ENCODE measurements at regions not wholly inside any gene's neighbourhood (a gene's known extent, or its start where the extent isn't known, plus 50 kb on each side); places are given as distances from the start of the nearest gene placed in this dataset.
A peak's percentile ranks its signal among the peaks of the same experiment; 100 is the strongest.

DNA sequence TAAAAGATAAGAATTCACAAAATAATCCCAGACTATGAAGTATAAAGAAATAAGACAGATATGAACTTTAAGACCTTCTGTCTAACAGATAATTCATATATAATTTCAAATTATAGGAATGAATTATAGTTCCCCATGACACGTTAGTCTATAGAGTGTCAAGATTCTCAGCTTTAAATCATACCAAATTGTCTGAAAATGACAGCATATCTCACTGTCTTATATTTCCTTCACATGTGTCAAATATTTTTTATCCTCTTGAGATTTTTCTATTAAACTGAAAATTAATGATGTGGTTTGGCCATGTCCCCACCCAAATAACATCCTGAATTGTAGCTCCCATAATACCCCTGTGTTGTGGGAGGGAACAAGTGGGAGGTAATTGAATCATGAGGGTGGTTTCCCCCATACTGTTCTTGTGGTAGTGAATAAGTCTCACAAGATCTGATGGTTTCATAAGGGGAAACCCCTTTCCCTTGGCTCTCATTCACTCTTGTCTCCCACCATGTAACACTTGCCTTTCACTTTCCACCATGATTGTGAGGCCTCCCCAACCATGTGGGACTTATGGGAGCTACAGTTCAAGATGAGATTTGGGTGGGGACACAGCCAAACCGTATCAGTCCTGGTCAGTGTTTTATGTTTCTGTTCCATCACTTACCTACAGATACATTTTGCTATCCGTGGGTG lies 825.3 kb upstream of the GJE1 start:
- no peaks in the 10 kb centered on the region for H3K9me1 ChIP-seq (ENCODE audit: control insufficient read depth, insufficient read depth, low read length)
- ATAC-seq (no peak), FAIRE-seq (peak; percentile 44), DNase-seq (ENCODE audit: extremely low read depth in 1 of 4, low spot score in 3 of 4) (no peak)
- intact Hi-C loops (cut with micrococcal nuclease) (no loop called here), in situ Hi-C loops (cut with MboI) (no loop called here)
- H2AFZ ChIP-seq (ENCODE audit: low read depth, low read length) = no peak overlapping the region
- H3K4me3 ChIP-seq = no peak overlapping the region
- CTCF ChIA-PET (ENCODE audit: low intra/inter-chr PET ratio) = no interaction called here
- WGBS (ENCODE audit: insufficient coverage, low coverage, missing lambda C conversion rate) = 0% methylated on average over 3 of the region's 3 CpGs
- BruUV-seq (replicated peaks) = no TSS peak
- no peaks in the 10 kb centered on the region for H3K36me3 ChIP-seq (ENCODE audit: control insufficient read depth, insufficient read depth, low read length)
- POLR2A ChIA-PET = no interaction called here
- H3K9ac ChIP-seq (ENCODE audit: insufficient read depth in 1 of 2, low read depth in 2 of 2, low read length in 2 of 2) = no peak overlapping the region
- no peak overlapping the region for H3K27ac ChIP-seq (ENCODE audit: extremely low read depth, low read depth, low read length)
- no peaks in the 10 kb centered on the region for H3K9me3 ChIP-seq (replicated peaks; ENCODE audit: control insufficient read depth, insufficient read depth, low read depth, low read length)
- no peaks in the 10 kb centered on the region for H4K20me1 ChIP-seq (replicated peaks; ENCODE audit: control insufficient read depth, insufficient read depth, low read length)
- no peaks in the 10 kb centered on the region for H3K27me3 ChIP-seq (ENCODE audit: control insufficient read depth in 2 of 2, insufficient read depth in 2 of 2, low read length in 2 of 2)
- H3K79me2 ChIP-seq (ENCODE audit: control insufficient read depth, insufficient read depth, low read length) = no peaks in the 10 kb centered on the region
- no peak overlapping the region for H3K4me2 ChIP-seq (ENCODE audit: insufficient read depth, low read length)
- H3K4me1 ChIP-seq (replicated peaks in 1 of 2; ENCODE audit: control insufficient read depth in 2 of 2, insufficient read depth in 2 of 2, low read length in 2 of 2) = no peaks in the 10 kb centered on the region
- no peak for TF ChIP-seq CBX8 (IDR thresholded peaks at IDR 0.05; ENCODE audit: borderline replicate concordance, extremely low read depth, low read depth, low read length, poor library complexity, severe bottlenecking)
- TF ChIP-seq, protein P1, sequence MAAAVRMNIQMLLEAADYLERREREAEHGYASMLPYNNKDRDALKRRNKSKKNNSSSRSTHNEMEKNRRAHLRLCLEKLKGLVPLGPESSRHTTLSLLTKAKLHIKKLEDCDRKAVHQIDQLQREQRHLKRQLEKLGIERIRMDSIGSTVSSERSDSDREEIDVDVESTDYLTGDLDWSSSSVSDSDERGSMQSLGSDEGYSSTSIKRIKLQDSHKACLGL (CRISPR knock-in tag; IDR thresholded peaks at IDR 0.05; ENCODE audit: borderline replicate concordance, poor library complexity, severe bottlenecking) = no peak
- TF ChIP-seq, protein P2, sequence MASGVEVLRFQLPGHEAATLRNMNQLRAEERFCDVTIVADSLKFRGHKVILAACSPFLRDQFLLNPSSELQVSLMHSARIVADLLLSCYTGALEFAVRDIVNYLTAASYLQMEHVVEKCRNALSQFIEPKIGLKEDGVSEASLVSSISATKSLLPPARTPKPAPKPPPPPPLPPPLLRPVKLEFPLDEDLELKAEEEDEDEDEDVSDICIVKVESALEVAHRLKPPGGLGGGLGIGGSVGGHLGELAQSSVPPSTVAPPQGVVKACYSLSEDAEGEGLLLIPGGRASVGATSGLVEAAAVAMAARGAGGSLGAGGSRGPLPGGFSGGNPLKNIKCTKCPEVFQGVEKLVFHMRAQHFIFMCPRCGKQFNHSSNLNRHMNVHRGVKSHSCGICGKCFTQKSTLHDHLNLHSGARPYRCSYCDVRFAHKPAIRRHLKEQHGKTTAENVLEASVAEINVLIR (CRISPR knock-in tag; IDR thresholded peaks at IDR 0.05) = no peak
- TF ChIP-seq, protein P3, sequence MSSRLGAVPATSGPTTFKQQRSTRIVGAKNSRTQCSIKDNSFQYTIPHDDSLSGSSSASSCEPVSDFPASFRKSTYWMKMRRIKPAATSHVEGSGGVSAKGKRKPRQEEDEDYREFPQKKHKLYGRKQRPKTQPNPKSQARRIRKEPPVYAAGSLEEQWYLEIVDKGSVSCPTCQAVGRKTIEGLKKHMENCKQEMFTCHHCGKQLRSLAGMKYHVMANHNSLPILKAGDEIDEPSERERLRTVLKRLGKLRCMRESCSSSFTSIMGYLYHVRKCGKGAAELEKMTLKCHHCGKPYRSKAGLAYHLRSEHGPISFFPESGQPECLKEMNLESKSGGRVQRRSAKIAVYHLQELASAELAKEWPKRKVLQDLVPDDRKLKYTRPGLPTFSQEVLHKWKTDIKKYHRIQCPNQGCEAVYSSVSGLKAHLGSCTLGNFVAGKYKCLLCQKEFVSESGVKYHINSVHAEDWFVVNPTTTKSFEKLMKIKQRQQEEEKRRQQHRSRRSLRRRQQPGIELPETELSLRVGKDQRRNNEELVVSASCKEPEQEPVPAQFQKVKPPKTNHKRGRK (tag; IDR thresholded peaks at IDR 0.05) = no peak
- no peak for TF ChIP-seq ILF3 (IDR thresholded peaks at IDR 0.05; ENCODE audit: borderline replicate concordance)
- TF ChIP-seq SIX5 (IDR thresholded peaks at IDR 0.05; ENCODE audit: borderline replicate concordance in 1 of 2, insufficient read depth in 1 of 2, low read depth in 1 of 2, low read length in 2 of 2) = no peak
- no peak for TF ChIP-seq ZNF436 (CRISPR knock-in tag; IDR thresholded peaks at IDR 0.05)
- no peak for TF ChIP-seq ZNF57 (CRISPR knock-in tag; IDR thresholded peaks at IDR 0.05)
- TF ChIP-seq, protein P4, sequence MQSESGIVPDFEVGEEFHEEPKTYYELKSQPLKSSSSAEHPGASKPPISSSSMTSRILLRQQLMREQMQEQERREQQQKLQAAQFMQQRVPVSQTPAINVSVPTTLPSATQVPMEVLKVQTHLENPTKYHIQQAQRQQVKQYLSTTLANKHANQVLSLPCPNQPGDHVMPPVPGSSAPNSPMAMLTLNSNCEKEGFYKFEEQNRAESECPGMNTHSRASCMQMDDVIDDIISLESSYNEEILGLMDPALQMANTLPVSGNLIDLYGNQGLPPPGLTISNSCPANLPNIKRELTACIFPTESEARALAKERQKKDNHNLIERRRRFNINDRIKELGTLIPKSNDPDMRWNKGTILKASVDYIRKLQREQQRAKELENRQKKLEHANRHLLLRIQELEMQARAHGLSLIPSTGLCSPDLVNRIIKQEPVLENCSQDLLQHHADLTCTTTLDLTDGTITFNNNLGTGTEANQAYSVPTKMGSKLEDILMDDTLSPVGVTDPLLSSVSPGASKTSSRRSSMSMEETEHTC (IDR thresholded peaks at IDR 0.05) = no peak
- no peak for TF ChIP-seq ZKSCAN3 (CRISPR knock-in tag; IDR thresholded peaks at IDR 0.05)
- TF ChIP-seq, protein P5, sequence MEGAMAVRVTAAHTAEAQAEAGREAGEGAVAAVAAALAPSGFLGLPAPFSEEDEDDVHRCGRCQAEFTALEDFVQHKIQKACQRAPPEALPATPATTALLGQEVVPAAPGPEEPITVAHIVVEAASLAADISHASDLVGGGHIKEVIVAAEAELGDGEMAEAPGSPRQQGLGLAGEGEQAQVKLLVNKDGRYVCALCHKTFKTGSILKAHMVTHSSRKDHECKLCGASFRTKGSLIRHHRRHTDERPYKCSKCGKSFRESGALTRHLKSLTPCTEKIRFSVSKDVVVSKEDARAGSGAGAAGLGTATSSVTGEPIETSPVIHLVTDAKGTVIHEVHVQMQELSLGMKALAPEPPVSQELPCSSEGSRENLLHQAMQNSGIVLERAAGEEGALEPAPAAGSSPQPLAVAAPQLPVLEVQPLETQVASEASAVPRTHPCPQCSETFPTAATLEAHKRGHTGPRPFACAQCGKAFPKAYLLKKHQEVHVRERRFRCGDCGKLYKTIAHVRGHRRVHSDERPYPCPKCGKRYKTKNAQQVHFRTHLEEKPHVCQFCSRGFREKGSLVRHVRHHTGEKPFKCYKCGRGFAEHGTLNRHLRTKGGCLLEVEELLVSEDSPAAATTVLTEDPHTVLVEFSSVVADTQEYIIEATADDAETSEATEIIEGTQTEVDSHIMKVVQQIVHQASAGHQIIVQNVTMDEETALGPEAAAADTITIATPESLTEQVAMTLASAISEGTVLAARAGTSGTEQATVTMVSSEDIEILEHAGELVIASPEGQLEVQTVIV (CRISPR knock-in tag; IDR thresholded peaks at IDR 0.05; ENCODE audit: borderline replicate concordance) = no peak

All from K562 (cell line).